Liver (tissue), 3 donors: ENCODE measurements at regions not wholly inside any gene's neighbourhood (a gene's known extent, or its start where the extent isn't known, plus 50 kb on each side); places are given as distances from the start of the nearest gene placed in this dataset.

Experiments used
- EGR1 ChIP-seq, 2 donors: IDR thresholded peaks; 2 replicates each; pipeline ENCODE4 v1.6.1; 2016 to 2018; ENCODE audit warnings: antibody characterized with exemption in 2 of 2, low read depth in 2 of 2
- FOXA1 ChIP-seq: IDR thresholded peaks from 2 replicates; pipeline ENCODE4 v1.6.1; 2016; ENCODE audit warnings: antibody characterized with exemption
- GABPA ChIP-seq, 2 donors: IDR thresholded peaks in 1 of 2; conservative IDR thresholded peaks in 1 of 2; 2 replicates each; pipeline ENCODE4 v1.6.1; 2016; ENCODE audit warnings: antibody characterized with exemption in 2 of 2, mild to moderate bottlenecking in 1 of 2, moderate library complexity in 1 of 2
- NR2F2 ChIP-seq: IDR thresholded peaks from 2 replicates; pipeline ENCODE4 v1.6.1; 2016; ENCODE audit warnings: antibody characterized with exemption
- RAD21 ChIP-seq, 2 donors: IDR thresholded peaks; 2 replicates each; pipeline ENCODE4 v1.6.1; 2016; ENCODE audit warnings: antibody characterized with exemption in 2 of 2, mild to moderate bottlenecking in 2 of 2
- RXRA ChIP-seq, 2 donors: IDR thresholded peaks; 2 replicates each; pipeline ENCODE4 v1.6.1; 2017 to 2018; ENCODE audit warnings: antibody characterized with exemption in 2 of 2, mild to moderate bottlenecking in 1 of 2
- SP1 ChIP-seq: IDR thresholded peaks from 2 replicates; pipeline ENCODE4 v1.6.1; 2018; ENCODE audit warnings: antibody characterized with exemption, mild to moderate bottlenecking
- TAF1 ChIP-seq: conservative IDR thresholded peaks from 2 replicates; pipeline ENCODE4 v1.6.1; 2016; ENCODE audit warnings: antibody characterized with exemption, mild to moderate bottlenecking
- YY1 ChIP-seq: IDR thresholded peaks from 2 replicates; pipeline ENCODE4 v1.6.1; 2016; ENCODE audit warnings: antibody characterized with exemption, mild to moderate bottlenecking
- TF ChIP-seq, protein P1 (sequence below): fragments of 150-350 bp; IDR thresholded peaks from 2 replicates; pipeline ENCODE4 v1.5.1; 2017; ENCODE audit warnings: improper control_type of control experiment, low read depth, low read length; ENCODE audit not compliant: missing input control
- TF ChIP-seq, protein P2 (sequence below): IDR thresholded peaks from 2 replicates; pipeline ENCODE4 v1.6.1; 2016; ENCODE audit warnings: antibody characterized with exemption
- TF ChIP-seq, protein P3 (sequence below): IDR thresholded peaks from 2 replicates; pipeline ENCODE4 v1.6.1; 2016; ENCODE audit warnings: antibody characterized with exemption
- TF ChIP-seq, protein P4 (sequence below): IDR thresholded peaks from 2 replicates; pipeline ENCODE4 v1.6.1; 2016; ENCODE audit warnings: antibody characterized with exemption
- TF ChIP-seq, protein P5 (sequence below): IDR thresholded peaks from 2 replicates; pipeline ENCODE4 v1.6.1; 2016; ENCODE audit warnings: antibody characterized with exemption, mild to moderate bottlenecking
- donor health status: healthy.
- donor health status: healthy.

DNA sequence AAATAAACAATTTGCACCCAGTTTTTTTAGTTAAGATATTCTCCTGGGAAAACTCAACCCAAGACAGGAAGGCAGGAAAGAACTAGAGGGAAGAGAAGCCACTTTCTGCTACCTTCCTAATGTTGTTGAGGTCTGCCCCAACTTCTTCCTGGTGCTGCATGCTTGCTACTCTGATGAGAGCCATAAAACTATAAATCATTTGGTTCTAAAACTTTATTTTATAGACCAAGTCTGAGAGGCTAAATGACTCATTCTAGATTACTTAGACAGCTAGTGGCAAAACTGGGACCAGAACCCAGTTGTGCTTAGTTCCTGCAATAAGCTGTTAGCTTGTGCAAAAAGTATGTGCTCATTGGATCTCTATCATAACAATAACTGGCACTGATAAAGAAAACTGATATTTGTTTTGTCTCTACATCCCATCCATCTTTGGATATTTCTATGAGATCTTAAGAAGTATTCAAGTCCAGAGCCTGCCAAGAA lies 344.9 kb upstream of the SLC14A2 start:
- TF ChIP-seq TAF1 (no peak), GABPA (IDR thresholded peaks at IDR 0.05 in 1 of 2, conservative IDR thresholded peaks at IDR 0.05 in 1 of 2) (no peak), SP1 (no peak), EGR1 (IDR thresholded peaks at IDR 0.05; ENCODE audit: low read depth in 2 of 2) (no peak), RAD21 (IDR thresholded peaks at IDR 0.05) (no peak), FOXA1 (no peak), RXRA (IDR thresholded peaks at IDR 0.05) (no peak), YY1 (no peak), NR2F2 (no peak)
- TF ChIP-seq, protein P1, sequence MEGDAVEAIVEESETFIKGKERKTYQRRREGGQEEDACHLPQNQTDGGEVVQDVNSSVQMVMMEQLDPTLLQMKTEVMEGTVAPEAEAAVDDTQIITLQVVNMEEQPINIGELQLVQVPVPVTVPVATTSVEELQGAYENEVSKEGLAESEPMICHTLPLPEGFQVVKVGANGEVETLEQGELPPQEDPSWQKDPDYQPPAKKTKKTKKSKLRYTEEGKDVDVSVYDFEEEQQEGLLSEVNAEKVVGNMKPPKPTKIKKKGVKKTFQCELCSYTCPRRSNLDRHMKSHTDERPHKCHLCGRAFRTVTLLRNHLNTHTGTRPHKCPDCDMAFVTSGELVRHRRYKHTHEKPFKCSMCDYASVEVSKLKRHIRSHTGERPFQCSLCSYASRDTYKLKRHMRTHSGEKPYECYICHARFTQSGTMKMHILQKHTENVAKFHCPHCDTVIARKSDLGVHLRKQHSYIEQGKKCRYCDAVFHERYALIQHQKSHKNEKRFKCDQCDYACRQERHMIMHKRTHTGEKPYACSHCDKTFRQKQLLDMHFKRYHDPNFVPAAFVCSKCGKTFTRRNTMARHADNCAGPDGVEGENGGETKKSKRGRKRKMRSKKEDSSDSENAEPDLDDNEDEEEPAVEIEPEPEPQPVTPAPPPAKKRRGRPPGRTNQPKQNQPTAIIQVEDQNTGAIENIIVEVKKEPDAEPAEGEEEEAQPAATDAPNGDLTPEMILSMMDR = no peak
- TF ChIP-seq, protein P2, sequence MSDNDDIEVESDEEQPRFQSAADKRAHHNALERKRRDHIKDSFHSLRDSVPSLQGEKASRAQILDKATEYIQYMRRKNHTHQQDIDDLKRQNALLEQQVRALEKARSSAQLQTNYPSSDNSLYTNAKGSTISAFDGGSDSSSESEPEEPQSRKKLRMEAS = no peak
- TF ChIP-seq, protein P3, sequence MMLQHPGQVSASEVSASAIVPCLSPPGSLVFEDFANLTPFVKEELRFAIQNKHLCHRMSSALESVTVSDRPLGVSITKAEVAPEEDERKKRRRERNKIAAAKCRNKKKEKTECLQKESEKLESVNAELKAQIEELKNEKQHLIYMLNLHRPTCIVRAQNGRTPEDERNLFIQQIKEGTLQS = no peak
- TF ChIP-seq, protein P4, sequence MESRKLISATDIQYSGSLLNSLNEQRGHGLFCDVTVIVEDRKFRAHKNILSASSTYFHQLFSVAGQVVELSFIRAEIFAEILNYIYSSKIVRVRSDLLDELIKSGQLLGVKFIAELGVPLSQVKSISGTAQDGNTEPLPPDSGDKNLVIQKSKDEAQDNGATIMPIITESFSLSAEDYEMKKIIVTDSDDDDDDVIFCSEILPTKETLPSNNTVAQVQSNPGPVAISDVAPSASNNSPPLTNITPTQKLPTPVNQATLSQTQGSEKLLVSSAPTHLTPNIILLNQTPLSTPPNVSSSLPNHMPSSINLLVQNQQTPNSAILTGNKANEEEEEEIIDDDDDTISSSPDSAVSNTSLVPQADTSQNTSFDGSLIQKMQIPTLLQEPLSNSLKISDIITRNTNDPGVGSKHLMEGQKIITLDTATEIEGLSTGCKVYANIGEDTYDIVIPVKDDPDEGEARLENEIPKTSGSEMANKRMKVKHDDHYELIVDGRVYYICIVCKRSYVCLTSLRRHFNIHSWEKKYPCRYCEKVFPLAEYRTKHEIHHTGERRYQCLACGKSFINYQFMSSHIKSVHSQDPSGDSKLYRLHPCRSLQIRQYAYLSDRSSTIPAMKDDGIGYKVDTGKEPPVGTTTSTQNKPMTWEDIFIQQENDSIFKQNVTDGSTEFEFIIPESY = no peak
- TF ChIP-seq, protein P5, sequence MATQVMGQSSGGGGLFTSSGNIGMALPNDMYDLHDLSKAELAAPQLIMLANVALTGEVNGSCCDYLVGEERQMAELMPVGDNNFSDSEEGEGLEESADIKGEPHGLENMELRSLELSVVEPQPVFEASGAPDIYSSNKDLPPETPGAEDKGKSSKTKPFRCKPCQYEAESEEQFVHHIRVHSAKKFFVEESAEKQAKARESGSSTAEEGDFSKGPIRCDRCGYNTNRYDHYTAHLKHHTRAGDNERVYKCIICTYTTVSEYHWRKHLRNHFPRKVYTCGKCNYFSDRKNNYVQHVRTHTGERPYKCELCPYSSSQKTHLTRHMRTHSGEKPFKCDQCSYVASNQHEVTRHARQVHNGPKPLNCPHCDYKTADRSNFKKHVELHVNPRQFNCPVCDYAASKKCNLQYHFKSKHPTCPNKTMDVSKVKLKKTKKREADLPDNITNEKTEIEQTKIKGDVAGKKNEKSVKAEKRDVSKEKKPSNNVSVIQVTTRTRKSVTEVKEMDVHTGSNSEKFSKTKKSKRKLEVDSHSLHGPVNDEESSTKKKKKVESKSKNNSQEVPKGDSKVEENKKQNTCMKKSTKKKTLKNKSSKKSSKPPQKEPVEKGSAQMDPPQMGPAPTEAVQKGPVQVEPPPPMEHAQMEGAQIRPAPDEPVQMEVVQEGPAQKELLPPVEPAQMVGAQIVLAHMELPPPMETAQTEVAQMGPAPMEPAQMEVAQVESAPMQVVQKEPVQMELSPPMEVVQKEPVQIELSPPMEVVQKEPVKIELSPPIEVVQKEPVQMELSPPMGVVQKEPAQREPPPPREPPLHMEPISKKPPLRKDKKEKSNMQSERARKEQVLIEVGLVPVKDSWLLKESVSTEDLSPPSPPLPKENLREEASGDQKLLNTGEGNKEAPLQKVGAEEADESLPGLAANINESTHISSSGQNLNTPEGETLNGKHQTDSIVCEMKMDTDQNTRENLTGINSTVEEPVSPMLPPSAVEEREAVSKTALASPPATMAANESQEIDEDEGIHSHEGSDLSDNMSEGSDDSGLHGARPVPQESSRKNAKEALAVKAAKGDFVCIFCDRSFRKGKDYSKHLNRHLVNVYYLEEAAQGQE = no peak
